ENCODE measurements at regions not wholly inside any gene's neighbourhood (a gene's known extent, or its start where the extent isn't known, plus 50 kb on each side); places are given as distances from the start of the nearest gene placed in this dataset.

GRCh38 chr2:217329023-217329431 lies 469.2 kb upstream of the TNP1 start:
- H3K27ac Mint-ChIP-seq (ENCODE audit: unreplicated experiment): no peak overlapping the region
- peaks cover 18% of the 10 kb centered on the region for H3K4me1 Mint-ChIP-seq (ENCODE audit: unreplicated experiment)
- no peak overlapping the region for H3K4me3 Mint-ChIP-seq (ENCODE audit: unreplicated experiment)

GRCh38 chr2:217328622-217328978 lies 468.7 kb upstream of the TNP1 start:
- no peak overlapping the region for H3K27ac Mint-ChIP-seq (ENCODE audit: unreplicated experiment)
- H3K9me3 Mint-ChIP-seq (ENCODE audit: unreplicated experiment): no peaks in the 10 kb centered on the region
- peaks cover 2% of the 10 kb centered on the region for H3K27me3 Mint-ChIP-seq (ENCODE audit: unreplicated experiment)
- H3K36me3 Mint-ChIP-seq (ENCODE audit: low read depth, unreplicated experiment): no peaks in the 10 kb centered on the region
- TF ChIP-seq CTCF (IDR thresholded peaks at IDR 0.05; ENCODE audit: unreplicated experiment): no peak
- no peak for DNase-seq (ENCODE audit: low spot score)
- H3K4me3 Mint-ChIP-seq (ENCODE audit: unreplicated experiment): no peak overlapping the region
- H3K4me1 Mint-ChIP-seq (ENCODE audit: unreplicated experiment): peaks cover 18% of the 10 kb centered on the region

More at GRCh38 chr2:217329023-217329431, 469.2 kb upstream of the TNP1 start:
- Mint-ChIP-seq H3K9me3 (ENCODE audit: unreplicated experiment) (no peaks in the 10 kb centered on the region), H3K27me3 (ENCODE audit: unreplicated experiment) (peaks cover 2% of the 10 kb centered on the region), H3K36me3 (ENCODE audit: low read depth, unreplicated experiment) (no peaks in the 10 kb centered on the region)
- DNase-seq (ENCODE audit: low spot score): no peak
- no peak for TF ChIP-seq CTCF (IDR thresholded peaks at IDR 0.05; ENCODE audit: unreplicated experiment)

- TF ChIP-seq CTCF (IDR thresholded peaks at IDR 0.05; ENCODE audit: unreplicated experiment): no peak
- Mint-ChIP-seq H3K36me3 (ENCODE audit: low read depth, unreplicated experiment) (no peaks in the 10 kb centered on the region), H3K9me3 (ENCODE audit: unreplicated experiment) (no peaks in the 10 kb centered on the region), H3K4me3 (ENCODE audit: unreplicated experiment) (no peak overlapping the region), H3K27me3 (ENCODE audit: unreplicated experiment) (peaks cover 2% of the 10 kb centered on the region), H3K27ac (ENCODE audit: unreplicated experiment) (no peak overlapping the region), H3K4me1 (ENCODE audit: unreplicated experiment) (peaks cover 18% of the 10 kb centered on the region)
- no peak for DNase-seq (ENCODE audit: low spot score)
Measured at GRCh38 chr2:217327953-217328621, 468.2 kb upstream of the TNP1 start.

- no peak for TF ChIP-seq CTCF (IDR thresholded peaks at IDR 0.05; ENCODE audit: unreplicated experiment)
- H3K9me3 Mint-ChIP-seq (ENCODE audit: unreplicated experiment): no peaks in the 10 kb centered on the region
- DNase-seq (ENCODE audit: low spot score): no peak
- H3K4me1 Mint-ChIP-seq (ENCODE audit: unreplicated experiment): peaks cover 4% of the 10 kb centered on the region
- H3K4me3 Mint-ChIP-seq (ENCODE audit: unreplicated experiment): no peak overlapping the region
- no peaks in the 10 kb centered on the region for H3K36me3 Mint-ChIP-seq (ENCODE audit: low read depth, unreplicated experiment)
- no peak overlapping the region for H3K27ac Mint-ChIP-seq (ENCODE audit: unreplicated experiment)
- H3K27me3 Mint-ChIP-seq (ENCODE audit: unreplicated experiment): peaks cover 2% of the 10 kb centered on the region
Measured at GRCh38 chr2:217326238-217327022, 466.6 kb upstream of the TNP1 start.

GRCh38 chr2:217325816-217326215 lies 466.0 kb upstream of the TNP1 start:
- Mint-ChIP-seq H3K4me3 (ENCODE audit: unreplicated experiment) (no peak overlapping the region), H3K27ac (ENCODE audit: unreplicated experiment) (no peak overlapping the region), H3K4me1 (ENCODE audit: unreplicated experiment) (no peaks in the 10 kb centered on the region), H3K27me3 (ENCODE audit: unreplicated experiment) (no peaks in the 10 kb centered on the region), H3K9me3 (ENCODE audit: unreplicated experiment) (no peaks in the 10 kb centered on the region), H3K36me3 (ENCODE audit: low read depth, unreplicated experiment) (no peaks in the 10 kb centered on the region)
- DNase-seq (ENCODE audit: low spot score): no peak
- TF ChIP-seq CTCF (IDR thresholded peaks at IDR 0.05; ENCODE audit: unreplicated experiment): no peak
